MV-4-11 (cell line): ENCODE measurements at regions not wholly inside any gene's neighbourhood (a gene's known extent, or its start where the extent isn't known, plus 50 kb on each side); places are given as distances from the start of the nearest gene placed in this dataset.
"Not testable (repeated sequence)": the region's sequence is repeated elsewhere in the genome, so short reads cannot be mapped to it uniquely, and the experiment has no call there.

Source experiments
- DNase-seq: peaks from one replicate; lab custom pipeline; 2025; lab: John Stamatoyannopoulos, UW

DNA sequence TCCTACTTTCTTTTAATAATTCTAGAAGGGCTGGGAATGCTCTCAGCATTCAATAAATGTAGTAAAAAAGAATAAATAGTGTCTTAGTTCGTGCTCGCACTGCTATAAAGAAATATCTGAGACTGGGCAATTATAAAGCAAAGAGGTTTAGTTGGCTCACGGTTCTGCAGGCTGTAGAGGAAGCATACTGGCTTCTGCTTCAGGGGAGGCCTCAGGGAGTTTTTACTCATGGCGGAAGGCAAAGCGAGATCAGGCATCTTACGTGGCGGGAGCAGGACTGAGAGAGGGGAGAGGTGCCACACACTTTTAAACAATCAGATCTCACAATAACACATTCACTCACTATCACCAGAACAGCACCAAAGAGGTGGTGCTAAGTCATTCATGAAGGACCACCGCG is 103.0 kb upstream of the UBE2E2 start:
- no peak for DNase-seq

DNA sequence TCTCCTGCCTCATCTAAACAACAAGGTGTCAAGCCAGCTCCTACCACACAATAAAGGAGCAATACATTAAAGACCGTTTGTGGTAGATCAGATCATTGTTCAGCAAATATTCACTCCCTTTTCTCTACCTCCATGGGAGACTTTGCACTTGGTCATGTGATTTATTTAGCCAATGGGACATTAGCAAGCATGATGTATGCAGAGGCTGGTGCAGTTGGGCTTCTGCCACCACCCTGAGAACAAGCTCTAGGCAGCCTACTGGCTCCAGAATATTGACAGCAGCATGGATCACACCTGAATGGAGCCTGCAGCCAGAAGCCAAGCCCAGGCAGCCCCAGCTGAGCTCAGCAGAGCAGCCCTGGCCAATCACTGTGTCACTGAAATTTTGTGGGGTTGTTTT is 99.4 kb upstream of the UBE2E2 start:
- DNase-seq = no peak

DNA sequence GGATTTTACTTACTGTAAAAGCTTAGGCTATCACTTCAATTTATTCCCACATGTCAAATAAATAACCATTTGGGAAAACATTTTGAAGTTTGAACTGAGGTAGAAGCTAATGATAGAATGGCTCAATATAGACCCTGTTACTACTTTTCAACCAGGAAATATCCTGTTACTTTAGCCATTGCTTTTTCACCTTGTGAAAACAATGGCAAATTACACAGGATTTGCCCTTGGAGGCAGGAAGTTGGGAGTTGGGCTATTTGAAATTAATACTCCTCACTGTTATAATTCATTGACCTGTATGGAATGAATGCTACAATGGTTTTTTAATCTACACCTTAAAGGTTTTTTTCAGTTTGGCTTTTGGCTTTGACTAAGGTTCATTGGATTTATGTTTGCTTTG is 98.1 kb upstream of the UBE2E2 start:
- no peak for DNase-seq

DNA sequence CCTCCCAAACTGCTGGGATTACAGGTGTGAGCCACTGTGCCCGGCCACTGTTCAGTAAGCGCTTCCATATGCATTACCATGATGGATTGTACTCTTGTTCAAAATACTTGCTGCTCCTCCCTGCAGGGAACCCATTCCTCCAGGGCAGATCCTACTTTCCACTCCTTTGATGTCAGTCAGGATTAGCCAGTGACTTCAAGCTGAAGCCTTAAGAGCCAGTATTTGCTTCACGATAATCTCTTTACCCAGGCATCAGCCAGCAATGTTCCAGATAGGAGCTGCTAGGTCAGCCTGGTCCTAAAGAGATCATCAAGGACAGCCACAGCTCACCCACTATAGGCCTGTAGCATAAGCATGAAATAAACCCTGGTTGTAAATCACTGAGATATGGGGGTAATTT is 96.5 kb upstream of the UBE2E2 start:
- no peak for DNase-seq

DNA sequence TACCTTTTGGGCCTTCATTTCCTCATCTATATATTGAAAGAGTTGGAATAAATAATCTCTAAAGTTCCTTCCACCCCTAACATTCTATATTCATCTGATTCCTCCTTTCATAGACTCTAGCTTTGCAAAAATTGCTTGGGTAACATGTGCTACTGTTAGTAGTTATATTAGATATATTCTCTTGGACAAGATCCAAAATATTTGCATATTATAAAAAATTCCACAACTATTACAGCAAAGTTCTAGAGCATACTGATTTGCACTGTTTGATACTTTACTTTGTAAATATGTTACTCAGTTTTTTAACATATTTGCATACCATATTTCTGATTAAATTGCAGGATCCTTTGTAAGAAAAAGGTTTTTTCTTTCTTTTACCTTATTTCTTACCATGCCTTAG is 95.9 kb upstream of the UBE2E2 start:
- DNase-seq = no peak

DNA sequence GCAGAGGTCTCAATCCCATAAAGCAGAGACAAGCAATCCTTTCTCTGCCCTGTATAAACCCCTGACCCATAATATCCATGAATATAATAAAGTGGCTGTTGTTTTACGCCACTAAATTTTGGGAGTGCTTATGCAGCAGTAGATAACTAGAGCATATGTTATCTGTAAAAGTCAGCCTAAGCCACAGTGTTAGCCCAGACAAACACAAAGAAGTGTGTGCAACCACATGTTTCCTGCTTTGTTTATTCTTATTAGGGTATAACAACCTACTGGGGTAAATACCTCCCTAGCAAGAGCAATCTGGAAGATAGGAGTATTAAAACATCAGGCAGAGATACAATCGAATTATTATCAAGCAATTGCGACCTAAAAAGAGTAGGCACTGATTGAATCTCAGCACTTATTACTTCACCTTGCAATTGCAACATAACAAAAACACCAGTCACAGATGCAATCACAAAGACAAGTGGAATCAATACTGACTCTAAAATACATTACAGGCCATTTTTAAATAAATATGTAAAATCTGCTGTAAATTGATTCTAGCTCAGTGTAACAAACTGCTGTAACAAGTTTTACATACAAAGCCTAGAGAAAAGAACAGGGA is 94.6 kb upstream of the UBE2E2 start:
- DNase-seq = no peak

DNA sequence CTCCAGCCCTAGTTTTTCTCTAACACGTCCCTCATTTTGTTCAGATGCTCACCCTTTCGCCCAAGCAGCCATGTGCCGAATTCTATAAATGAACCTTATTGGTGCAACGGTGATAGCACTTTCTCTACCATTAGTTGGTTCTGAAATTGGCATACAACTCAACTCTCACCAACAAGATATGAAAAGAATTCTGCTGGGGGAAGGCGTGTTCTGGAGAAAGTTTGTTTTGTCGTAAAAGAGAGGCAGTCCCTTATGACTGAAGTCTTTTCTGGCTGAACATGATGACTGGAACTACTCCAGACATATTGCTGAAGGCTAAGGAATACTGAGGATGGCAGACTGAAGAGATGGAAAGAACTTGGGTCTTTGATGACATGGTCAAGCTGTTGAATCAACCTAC is 91.8 kb upstream of the UBE2E2 start:
- DNase-seq = no peak

DNA sequence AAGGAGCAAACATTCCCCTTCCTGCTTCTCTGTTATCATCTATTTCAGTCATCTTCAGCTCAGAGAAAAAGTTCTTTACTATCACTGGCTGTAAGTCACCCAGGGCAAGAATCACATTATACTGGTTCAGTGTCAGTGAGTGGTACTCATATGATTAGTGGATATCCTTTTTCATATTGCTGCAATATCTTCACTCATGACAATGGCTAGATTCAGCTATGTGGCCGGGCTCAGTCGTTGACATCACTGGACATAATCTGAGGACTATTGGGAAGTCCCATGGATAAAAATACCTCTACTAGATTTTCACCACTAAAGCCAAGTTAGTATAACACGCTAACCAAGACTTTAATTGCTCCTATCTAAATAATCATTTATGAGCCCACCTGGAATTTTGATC is 91.3 kb upstream of the UBE2E2 start:
- no peak for DNase-seq

DNA sequence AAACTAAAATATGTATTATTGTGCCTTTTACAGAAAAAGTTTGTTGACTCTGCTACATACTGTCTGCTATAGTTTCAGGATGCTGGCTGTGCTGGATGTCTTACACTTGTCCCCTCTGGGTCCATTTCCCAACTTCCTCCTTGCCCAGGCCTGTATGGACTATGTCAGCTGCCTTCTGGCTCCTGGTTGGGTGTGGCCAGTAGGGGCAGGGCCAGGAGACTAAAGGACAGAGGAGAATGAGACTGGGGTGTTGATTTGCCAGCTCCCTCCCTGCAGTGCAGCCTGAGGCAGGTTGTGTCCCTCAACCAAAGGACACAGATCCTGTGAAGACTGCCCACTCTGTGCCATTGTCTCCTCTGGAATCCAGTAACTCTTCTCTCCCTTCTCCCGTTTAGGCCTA is 90.6 kb upstream of the UBE2E2 start:
- DNase-seq = peak; percentile 8

DNA sequence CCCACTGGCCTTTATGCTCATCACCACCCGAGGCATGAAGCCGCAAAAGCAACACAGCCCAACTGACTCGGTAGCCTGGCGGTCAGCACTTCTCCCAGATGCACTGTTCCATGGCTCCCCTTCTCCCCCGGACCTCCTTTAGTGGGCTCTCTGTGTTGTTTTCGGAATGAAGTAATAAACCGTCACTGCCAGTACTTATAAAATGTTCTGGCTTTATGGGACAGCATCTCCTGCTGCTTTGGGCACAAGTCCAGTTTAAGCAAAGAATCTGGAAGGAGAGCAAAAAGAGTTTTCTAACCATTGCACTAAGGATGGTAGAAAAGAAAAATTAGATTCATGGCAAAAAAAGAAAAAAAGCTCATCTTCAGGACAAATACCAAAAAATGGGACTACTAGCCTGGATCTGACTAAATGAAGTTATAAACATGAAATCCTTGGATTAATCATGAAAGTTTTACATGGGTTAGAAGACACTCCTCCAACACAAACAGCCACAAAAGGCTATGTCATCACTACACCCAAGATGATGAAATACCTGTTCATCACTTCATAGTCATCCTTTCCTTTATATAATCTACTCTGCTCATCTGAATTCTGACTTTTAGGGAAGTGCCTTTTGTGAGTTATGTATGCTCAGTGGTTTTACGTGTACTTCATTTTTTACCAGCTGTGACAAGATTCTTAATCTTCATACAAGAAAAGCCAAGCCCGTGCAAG is 89.5 kb upstream of the UBE2E2 start:
- peak; percentile 83 for DNase-seq

DNA sequence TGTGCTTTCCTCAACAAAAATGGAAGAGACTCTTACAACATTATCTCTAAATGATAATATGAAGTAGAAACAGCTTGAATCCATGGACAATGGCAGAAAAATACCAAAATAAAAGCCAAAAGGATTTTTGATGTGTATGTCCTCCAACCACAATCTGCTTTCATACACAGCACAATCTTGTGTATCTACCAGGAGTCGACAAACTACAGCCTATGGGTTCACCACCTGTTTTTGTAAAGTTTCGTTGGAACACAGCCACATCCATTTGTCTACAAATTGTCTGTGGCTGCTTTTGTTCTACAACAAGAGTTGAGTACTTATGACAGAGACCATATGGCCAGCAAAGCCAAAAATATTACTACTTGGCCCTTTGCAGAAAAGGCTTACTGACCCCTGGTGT is 88.7 kb upstream of the UBE2E2 start:
- DNase-seq = no peak

DNA sequence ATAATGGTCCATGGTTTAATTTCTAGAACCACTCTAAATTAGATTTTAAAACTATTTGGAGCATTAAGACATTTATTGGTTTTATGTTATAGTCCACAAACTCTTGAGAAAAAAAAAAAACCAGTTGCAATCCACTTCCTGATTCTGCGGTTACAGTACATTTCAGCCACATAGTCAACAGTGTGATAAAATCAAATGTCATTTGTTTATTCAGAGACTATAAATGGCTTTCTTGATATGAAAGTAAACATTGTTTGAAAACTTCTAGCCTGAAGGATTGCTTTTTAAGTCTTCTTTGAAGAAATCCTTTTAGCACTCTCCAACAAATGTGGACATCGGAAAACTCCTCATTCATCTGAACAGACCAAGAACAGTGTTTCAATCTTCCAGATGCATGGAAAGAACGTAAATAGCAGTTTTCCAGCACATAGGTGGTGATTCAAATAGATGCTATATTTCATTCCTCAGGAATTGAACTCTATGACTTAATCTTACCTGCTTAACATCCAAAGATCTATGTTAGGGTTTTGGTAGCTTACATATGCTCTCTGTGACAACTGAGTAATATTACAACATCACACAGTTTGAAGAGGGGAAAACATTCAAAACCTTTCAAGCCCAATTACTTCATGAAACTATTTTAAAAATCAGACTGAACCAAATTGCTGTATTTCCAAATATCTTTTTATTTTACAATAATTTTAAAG is 87.8 kb upstream of the UBE2E2 start:
- DNase-seq = peak; percentile 8

DNA sequence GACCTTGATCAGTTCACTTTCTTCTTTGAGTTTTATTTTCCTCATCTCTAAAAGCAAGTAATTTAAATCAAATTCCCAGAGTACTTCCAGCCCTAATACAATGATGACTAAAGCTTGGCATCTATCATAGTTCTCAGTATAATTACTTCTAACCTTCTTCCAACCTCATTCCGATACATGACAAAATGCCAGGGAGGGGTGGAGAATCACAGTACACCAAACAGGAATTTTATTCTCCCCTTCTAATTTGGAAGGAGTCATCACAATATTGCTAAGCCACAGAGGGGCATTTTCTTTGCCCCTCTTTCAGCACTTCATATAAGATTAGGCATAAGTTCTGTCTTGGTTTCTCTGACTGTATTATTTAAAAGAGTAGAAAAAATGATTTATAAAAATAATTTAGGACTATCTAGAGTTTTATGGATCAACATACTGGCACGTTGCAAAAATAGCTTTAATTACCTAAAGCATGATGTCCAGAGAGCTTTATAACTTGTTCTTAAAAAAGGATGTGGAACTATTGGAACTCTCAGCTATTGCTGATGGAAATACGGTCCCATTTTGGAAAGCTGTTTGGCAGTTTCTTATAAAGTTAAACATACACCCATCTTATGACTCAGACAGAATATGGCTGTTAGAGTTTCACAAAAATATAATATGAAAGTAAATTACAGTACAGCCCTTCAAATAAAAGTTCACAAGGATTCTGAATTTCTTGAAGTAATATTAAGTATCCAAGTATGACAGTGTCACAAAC is 86.9 kb upstream of the UBE2E2 start:
- DNase-seq = no peak

DNA sequence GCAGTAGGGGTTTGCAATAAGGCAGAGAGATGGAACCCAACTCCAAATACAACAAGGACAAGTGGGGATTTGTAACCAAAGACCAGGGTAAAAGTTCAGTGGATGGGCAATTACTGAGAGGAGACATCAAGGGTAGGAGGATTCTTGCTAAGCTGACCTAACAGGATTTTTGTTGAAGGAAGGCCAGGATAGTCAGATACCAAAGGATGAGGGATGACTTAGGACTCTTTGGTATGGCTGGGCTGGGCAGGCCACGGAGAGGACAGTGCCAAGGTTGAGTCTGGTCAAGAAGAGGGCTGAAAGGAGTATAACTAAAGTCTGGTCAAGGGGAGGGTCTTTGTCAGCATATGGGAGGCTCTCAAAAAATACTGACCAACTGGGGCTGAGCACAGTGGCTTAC is 85.3 kb upstream of the UBE2E2 start:
- no peak for DNase-seq

DNA sequence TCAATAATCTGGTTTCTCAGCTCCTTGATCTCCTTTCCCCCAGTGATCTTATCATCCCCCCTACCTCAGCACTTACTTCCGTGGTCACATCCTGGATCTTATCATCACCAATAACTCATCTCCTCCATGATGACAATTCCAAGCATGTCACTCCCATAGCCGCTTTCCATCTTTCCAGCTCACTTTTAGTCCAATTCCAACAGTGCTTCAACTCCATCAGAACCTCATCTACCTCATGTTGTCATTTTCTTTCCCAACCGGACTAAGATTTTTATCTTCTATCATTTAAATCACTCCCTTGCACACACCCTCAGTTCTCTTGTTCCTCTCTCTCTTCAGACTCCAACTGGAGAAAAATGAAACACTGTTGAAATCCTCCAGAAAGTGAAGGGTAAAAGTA is 75.9 kb upstream of the UBE2E2 start:
- DNase-seq = no peak

DNA sequence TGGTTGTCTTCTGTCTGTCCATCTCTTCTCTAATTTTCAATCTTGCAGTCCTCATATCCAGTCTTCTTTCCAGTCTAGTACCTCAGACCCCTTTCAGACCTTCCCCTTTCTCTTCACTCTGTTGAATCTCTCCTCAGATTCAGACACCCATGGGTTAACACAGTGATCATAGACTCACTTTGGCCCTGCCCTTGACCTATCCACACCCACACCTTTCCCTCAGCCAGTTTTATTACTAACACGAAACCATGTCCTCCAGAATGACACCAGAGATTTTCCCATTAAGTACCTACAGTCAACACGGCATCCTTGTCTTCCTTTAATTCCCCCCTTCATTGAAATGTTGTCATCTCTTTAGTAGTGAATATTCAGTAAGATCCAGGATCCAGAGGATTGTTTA is 74.5 kb upstream of the UBE2E2 start:
- DNase-seq = no peak

DNA sequence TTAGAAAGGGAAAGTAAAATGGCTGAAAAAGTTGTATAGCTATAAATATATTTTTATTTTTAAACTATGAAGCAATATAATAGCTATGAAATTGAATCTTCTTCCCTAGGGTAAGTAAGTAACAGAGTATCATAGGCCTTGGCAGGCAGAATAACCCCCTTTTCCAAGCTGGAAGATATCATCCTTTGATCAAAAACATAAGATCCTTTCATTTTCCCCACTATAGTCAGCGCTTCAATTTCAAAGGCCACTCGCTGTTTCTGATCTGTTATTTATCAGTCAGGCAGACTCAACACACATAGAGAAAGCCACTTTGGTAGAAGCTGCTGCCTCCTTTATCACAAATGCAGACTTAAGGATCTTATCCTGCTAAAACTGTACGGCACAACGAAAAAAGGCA is 74.0 kb upstream of the UBE2E2 start:
- no peak for DNase-seq

DNA sequence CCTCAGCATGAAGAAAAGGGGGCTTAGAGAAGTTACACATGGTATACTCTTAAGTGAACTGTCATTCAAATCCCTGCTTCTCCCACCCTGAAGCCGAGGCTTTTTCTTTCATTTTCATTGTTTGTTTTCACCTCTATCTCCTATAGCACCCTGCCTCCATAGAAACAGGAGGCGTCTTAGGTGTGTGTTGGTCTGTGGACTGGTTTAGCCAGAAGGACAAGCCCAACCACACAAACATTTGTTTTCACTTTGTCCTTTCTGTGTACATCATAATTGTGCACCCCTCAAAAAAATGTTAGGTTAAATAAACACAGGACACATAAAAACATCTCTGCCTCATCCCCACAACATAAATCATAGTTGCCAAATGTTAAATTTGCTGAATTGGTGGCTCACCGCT is 73.3 kb upstream of the UBE2E2 start:
- DNase-seq = no peak

DNA sequence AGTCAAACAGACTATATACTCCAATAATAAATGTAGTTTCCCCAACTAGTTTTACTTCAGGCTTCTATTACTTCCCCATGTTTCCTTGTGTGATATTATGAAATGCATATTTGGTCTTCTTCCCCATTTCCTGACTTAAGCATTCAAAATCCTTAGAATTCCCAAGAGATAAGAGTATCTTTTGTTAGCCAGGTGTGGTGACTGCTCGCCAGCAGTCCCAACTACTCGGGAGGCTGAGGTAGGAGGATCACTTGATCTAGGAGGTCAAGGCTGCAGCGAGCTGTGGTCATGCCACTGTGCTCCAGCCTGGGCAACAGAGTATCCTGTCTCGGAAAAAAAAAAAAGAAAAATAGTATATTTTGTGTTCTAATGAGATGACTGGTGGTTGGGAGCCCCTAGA is 72.7 kb upstream of the UBE2E2 start:
- no peak for DNase-seq

DNA sequence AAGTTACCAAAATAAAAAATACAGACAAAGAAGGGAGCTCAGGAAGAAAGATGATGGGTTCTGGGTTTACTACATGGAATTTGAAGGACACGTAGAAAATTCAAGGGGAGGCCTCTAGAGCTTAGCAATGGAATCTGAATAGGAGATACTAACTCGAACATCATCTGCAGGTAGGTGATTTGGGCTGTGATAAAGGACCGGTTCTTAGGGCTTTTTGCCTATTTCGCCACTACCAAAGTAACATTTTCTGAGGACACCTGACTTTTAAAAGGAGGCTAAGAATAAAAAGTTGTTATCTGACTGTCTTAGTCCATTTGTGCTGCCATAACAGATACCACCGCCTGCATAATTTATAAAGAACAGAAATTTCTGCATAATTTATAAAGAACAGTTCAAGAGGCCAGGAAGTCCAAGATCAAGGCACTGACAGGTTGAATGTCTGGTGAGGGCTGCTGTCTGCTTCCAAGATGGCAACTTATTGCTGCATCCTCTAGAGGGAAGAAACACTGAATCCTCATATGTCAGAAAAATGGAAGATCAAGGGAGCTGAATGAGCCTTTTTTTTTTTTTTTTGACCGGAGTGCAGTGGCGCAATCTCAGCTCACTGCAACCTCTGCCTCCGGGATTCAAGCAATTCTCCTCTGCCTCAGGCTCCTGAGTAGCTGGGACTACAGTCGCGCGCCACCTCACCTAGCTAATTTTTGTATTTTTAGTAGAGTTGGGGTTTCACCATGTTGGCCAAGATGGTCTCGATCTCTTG is 67.9 kb upstream of the UBE2E2 start:
- DNase-seq = no peak

DNA sequence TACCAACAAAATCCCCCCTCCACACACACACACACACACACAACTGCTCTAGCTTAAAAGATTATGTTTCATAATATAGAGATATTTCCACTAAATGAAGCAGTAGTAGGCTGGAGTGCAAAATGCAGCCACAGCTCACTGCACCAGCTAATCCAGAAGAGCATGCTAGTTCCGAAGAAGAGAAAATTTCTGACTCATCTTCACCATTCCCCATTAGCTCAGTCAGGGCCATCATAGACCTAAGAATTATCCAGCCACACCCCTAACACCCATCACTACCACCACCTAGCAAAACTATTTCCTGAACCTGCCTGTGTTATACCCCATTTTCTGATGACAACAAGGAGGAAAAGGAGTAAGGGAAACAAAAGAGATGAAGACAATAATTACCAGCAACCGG is 67.1 kb upstream of the UBE2E2 start:
- no peak for DNase-seq

DNA sequence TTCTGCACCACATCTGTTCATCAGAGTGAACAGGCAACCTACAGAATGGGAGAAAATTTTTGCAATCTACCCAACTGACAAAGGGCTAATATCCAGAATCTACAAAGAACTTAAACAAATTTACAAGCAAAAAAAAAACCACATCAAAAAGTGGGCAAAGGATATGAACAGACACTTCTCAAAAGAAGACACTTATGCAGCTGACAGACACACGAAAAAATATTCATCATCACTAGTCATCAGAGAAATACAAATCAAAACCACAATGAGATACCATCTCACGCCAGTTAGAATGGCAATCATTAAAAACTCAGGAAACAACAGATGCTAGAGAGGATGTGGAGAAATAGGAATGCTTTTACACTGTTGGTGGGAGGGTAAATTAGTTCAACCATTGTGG is 59.1 kb upstream of the UBE2E2 start:
- DNase-seq = not testable (repeated sequence)
